Stimulated activated CD4-positive, alpha-beta T cell treated with anti-CD3 and anti-CD28 coated beads, Interleukin-12 subunit alpha, Interleukin-12 subunit beta, amount 100 ng/mL, for 4 hours (primary cell): ENCODE measurements at regions not wholly inside any gene's neighbourhood (a gene's known extent, or its start where the extent isn't known, plus 50 kb on each side); places are given as distances from the start of the nearest gene placed in this dataset.
"Not testable (repeated sequence)": the region's sequence is repeated elsewhere in the genome, so short reads cannot be mapped to it uniquely, and the experiment has no call there.

Experiments
- DNase-seq: peaks from one replicate; pipeline ENCODE4 v3.0.0-alpha.2; 2020

DNA sequence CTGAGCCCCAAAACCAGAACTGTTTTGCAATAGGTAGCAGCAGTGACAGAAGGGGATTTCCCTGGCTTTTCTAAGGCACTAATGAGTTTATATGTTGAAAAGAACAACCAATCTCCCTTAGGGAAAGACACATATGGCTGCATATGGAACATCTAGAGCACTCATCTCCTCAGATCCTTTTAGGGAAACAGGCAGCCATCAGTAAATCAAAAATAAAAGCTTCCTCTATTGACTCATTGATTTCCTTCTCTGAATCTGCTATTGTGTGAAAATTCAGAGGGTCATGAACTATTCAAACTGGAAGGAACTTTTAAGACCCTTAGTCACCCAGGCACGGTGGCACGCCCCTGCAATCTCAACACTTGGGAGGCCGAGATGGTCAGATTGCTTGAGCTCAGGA, 110.9 kb upstream of the NANOS1 start:
- no peak for DNase-seq

DNA sequence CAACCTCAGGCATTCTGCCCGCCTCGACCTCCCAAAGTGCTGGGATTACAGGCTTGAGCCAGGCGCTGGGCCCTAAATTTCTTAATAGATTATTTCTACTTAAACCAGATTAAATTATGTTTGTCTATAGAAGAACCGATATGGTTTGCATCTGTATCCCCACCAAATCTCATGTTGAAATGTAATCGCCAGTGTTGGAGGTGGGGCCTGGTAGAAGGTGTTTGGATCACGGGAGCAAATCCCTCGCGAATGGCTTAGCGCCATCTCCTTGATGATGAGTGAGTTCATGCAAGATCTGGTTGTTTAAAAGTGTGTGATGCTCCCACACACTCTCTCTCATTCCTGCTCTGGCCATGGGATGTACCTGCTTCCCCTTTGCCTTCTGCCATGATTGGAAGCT, 109.3 kb upstream of the NANOS1 start:
- no peak for DNase-seq

DNA sequence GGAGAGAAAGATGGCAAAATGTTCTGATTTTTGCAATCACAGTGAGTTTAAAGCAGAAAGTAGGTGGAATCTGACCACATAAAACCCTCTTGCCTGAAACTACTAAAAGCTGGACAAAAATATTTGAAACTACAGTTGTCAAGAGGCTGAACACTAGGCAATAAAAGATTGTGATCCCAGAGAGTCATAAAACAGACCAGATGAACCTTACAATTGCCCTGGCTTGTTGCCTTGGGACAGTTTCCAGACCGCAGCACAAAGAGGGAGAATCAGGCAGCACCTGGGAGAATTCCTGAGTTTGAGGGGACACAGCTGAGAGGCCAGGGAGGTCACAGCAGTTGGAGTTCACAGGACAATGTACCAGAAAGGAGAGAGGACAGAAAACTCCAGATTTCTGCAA, 107.3 kb upstream of the NANOS1 start:
- DNase-seq = no peak

DNA sequence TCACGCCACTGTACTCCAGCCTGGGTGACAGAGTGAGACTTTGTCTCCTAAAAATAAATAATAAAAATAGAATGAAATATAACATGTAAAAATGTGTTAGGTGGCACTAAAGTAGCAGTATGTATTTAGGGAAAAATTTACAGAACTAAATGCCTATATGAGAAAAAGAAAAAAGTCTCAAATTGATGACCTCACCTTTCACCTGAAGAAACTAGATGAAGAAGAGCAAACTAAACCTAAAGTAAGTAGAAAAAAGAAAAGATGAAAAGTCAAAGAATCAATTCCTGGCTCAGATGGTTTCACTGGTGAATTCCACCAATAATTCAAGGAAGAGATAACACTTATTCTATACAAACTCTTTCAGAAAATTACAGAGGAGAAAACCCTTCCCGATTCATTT, 106.5 kb upstream of the NANOS1 start:
- no peak for DNase-seq

DNA sequence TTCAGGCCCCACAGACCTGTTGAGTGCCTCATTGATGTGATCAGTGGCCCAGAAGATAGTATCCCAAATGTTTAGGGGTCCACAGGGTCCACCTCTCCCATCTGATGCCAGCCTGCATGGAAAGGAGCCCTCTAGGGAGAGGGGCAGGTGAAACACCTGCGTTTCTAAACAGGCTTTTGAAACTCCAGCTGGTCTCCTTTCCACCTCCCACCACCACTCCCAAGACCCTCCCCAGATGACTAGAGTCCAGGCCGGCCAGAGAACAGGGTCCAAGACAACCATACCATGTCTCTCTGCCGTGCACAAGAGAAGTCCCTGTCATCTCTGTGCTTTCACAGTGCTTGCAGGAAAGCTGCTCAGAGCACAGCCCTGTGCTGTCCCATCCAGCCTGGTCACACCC, 105.0 kb upstream of the NANOS1 start:
- DNase-seq = no peak

DNA sequence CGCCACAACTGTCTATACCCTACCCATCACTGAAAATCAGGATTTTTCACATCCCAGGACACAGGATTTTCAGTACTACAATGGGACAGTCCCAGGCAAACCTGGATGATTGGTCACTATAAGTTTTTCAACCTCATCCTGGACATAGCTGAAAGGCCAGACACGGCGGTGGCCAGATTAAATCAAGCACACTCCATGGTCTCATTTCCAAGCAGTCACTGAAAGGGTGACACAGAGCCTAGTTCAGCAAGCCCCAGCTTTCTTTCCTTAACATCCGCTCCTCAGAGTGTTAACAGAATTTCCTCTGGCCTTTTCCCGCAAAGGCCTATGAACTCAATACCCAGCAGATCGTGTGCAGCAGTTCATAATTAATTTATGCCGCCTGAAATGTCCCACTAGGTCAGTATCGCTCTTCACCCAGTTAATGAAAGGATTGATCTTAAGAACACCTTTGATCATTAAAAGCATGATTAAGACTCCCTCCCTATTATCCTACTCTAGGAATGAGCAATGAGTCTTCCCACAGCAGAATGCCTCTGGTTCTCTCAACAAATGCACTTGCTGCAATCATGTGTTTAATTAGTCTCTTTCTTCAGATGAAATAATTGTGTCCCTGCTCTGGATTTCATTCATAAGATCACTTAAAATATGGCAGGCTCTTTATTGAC, 104.0 kb upstream of the NANOS1 start:
- no peak for DNase-seq

DNA sequence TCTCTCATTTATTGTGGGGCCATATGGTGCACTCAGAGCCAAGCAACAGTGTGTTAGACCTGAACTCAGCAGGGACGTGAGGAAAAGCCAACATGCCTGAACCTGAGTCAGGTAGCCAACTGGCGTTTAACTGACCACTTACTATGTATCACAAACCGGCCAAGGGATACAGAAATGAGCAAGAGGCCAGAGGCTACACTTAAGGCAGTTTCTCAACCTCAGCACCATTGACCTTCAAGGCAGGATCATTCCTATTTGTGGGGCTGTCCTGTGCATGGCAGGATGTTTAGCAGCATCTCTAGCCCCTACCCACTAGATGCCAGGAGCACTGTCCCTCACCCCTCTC, 103.5 kb upstream of the NANOS1 start:
- DNase-seq = no peak

DNA sequence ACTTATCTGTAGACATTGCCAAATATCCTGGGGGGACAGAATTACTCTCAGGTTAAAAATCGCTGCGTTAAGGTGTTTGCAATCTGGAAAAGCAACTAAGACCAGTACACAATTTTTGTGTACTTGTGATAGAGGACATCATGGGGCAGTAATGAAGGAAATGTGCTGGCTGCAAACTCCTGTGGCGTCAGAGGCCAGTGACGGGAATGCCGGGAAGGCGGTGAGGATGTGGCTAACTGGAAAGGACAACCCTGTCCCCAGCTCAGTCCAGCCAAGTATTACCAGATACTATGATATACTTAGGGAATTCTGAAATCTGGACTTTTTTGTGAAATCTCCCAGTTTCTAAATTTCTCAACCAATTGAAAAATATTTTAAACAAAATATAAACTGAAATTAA, 103.1 kb upstream of the NANOS1 start:
- no peak for DNase-seq

DNA sequence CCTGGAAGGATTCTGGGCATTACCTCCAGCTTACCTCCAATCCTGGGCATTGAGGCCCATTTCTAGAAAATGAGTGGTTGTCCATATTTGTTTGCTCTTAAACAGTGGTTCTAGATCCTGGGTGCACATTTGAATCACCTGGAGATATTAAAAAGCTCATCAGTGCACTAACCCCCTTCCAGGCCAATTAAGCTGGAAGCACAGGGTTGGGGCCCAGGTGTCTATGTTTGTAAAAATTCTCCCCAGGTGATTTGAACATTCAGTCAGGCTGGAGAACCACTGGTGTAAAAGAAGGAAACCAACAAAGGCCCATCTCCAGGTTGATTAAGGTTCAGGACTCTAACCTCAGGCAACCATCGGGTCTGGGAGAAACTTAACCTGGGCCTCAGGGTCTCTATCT, 102.6 kb upstream of the NANOS1 start:
- DNase-seq = no peak

DNA sequence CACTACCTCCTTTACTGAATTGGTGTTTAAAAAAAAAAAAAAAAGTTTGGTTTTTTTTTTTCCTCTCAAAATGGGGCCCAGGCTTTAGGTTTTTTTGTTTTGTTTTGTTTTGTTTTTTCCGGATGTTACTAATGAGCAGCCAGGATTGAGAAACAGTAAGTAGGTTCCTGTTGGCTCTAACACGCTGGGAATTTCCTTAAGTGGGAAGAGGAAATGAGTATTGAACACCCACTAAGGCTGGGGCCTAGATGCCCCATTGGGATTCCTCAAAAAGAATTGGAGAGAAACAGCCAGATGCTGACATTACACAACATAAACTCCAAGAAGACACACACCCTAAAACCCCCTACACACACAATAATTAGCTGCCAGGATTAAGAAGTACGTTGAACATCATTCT, 102.2 kb upstream of the NANOS1 start:
- DNase-seq = no peak

DNA sequence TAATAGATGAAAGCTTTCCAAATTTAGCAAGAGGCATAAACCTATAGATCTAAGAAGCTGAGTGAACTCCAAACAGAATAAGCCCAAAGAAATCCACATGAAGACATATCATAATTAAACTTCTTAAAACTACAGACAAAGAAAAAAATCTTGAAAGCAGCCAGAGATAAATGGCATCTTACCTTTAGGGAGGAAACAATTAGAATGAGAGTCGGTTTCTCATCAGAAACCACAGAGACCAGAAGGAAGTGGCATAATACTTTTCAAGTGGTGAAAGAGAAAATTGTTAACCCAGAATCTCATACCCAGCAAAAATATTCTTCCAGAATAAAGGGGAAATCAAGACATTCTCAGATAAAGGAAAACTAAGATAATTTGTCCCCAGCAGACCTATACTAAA, 98.9 kb upstream of the NANOS1 start:
- DNase-seq = no peak

DNA sequence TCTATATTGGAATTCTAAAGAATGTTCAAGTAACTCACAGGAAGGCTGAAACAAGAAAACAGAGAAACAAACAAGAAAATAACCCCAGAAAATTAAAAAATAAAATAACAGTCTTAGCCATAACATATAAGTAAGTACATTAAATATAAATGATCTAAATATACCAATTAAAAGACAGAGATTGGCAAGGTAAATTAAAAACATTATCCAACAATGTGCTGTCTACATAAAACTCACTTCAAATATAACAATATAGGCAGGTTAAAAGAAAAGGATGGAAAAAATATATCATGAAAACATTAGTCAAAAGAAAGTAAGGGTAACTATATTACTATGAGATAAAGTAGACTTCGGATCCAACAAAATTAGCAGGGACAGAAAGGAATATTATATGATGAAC, 98.1 kb upstream of the NANOS1 start:
- no peak for DNase-seq

DNA sequence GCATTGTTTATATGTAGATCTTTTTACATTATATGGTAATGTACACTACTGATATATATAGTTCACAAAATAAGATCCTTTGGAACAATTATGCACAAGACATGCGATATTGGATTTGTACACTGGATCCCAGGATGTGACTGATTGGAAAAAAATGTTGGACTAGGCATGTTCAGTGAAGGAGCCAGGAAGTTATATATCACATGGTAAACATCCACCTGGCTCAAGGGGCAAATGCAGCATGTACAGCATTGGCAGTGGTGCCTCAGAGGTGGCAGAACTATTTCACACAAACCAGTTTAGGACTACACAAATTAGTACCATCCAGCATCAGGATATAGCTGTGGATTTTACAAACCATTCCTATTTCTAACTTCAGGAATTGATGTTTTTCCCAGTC, 97.4 kb upstream of the NANOS1 start:
- not testable (repeated sequence) for DNase-seq

DNA sequence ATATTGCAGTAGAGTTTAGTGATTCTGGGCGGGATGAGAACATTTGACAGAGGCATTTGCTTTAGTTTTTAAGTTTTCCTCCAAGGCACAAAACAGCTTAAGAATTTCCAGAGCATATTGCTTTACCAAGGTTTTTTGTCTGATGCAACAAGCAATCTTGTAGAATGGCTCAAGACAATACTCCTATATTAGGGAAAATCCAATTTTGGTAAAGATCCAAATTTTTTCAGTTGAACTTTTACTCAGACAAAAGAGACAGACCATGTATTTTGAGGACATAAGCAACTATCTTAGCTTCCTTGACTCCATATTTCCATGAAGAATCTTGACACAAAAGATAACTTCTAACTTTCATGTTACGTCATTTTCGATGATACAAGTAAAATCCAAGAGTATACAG, 92.3 kb upstream of the NANOS1 start:
- no peak for DNase-seq

DNA sequence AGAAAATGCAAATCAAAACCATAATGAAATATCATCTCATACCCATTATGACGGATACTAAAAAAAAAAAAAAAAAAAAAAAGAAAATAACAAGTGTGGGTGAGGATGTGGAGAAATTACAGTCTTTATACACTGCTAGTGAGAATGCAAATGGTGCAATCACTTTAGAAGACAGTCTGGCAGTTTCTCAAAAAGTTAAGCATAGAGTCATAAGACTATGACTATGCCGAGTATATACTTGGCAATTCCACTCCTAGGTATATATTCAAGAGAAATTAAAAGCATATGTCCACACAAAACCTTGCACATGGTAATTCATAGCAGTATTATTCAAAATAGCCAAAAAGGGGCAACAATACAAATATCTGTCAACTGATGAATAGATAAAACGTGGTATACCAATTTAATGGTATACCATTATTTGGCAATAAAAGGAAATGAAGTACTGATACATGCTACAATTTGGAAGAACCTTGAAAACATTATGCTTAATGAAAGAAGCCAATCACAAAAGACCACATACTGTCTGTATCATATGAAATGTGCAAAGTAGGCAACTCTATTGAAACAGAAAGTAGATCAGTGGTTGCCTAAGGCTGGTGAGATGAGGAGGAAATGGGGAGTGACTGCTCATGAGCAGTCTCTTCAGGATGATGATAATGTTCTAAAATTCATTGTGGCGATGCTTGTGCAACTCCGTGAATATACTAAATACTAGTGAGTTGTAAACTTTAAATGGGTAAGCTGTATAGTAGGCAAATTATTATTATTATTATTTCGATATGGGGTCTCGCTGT, 90.1 kb upstream of the NANOS1 start:
- no peak for DNase-seq

DNA sequence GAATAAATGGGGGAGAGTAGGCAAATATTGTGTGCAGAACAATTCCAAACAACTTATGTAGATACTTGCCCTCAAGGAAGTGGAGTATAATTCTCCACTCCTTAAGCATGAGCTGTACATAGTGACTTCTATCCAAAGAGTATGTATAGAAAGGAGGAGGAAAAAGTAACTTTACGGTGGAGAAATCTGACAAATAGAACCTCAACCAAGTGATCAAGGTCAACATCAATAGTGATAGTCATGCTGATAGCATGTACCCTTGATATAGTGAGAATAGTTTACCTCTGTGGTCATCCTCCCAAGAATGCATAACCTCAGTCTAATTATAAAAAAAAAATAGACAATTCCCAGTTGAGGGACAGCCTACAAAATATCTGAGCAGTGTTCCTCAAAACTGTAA, 89.1 kb upstream of the NANOS1 start:
- DNase-seq = no peak

DNA sequence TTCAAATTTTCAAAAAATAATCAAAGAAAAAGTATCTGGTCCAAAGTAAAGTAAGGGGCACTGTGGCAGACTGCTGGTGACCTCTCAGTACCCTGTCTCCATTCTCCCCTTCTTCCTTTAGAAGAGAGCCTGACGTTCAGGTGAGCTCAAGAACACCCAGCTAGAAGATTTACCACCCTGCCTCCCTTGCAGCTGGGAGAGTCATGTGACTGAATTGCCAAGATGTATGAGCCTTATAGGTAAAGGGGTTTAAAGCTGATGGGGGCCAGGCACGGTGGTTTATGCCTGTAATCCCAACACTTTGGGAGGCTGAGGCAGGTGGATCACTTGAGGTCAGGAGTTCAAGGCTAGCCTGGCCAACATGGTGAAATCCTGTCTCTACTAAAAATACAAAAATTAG, 86.3 kb upstream of the NANOS1 start:
- no peak for DNase-seq

DNA sequence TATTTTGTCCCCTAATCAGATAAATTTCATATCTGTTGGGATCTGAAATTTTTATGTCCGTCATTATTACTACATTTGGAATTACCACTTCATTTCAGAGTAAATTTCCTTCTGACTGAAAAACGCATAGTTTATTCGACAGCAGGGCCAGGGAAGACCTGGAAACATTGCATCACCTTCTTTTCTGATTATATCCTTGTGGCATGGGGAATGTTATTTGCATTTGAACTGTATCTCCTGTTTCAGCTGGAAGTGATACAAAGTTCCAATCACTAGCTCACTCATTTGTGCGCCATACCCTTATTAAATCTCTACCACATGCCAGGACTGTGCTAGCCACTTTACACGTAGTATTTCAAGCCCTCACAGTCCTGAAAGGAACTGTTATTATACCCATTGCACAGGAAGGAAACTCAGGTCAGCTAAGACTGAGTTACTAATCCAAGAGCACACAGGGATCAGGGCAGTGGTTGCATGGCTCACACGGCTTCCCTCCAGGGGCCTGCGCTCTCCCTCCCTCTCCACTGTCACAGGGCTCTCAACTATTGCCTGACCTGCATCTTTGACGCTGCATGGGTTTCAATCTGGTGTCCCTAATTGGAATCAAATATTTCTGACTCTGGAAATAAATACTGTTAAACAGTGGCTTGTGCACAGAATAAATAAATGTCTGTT, 84.4 kb upstream of the NANOS1 start:
- DNase-seq = no peak

DNA sequence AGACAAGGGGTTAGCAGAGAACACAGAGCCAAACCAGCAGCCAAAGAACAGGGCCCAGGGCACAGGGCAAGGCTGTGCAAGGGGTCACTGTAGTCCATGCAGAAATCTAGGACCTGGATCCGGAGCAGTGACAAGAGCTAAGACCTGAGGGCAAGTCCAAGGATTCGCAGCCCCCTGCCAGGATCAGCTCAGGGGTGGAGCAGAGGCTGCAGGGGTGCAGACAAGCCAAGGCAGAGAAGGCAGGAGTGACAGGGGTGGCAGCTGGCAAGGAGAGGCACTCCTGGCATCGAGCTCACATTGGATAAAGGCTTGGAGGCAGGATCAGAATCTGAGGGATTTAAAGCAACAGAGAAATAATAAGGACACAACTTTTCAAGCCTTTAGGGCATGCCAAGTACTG, 80.7 kb upstream of the NANOS1 start:
- DNase-seq = no peak

DNA sequence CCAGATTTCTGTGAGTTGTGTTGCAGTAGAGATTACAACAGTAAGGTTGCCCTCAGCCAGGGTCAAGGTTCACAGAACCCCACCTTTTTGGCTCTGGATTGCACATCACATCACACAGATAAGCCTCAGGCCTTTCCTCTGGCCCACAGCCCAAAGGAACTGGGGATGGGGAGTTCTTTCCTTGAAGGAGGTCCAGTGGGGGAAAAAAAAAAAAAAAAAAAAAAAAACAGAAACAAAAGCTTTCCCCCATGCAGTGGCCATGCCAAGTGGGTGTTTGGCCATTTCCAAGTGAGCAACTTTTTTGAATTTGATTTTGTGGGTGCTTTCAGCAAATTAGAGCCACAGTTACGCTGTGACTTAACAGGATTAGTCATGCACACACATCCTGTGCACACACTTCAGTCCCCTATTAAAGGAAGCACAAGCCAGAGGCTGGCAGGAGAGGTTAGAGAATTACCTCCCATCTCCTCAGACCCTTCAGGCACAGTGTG, 79.3 kb upstream of the NANOS1 start:
- no peak for DNase-seq

DNA sequence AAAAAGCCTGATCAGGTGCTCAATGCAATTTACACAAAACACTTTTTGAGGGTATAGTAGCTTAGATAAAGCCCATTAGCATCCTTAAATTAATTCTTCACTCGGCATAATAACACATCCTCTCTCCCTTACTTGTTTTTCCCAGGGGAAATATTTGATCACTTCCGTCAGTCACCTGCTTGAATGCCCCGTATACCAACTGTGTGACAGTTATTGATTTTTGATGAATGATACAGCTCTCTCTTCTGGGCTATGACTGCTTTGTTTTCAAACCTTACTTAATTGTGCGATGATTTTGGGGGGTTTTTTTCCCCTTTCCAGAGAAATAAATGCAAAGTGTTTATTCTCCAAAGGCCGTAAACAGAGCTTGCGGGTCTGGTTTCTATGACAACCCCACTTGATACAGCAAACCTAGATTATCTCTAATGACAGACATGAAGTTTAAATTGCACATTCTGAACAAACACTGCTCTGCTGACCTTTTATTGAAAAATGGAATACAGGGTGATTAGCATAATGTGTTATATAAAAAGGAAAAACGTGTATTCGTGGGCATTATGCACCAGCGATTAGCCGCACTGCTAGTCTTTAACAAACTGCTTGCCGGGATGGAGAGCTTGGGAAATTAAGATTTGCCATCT, 78.4 kb upstream of the NANOS1 start:
- no peak for DNase-seq

DNA sequence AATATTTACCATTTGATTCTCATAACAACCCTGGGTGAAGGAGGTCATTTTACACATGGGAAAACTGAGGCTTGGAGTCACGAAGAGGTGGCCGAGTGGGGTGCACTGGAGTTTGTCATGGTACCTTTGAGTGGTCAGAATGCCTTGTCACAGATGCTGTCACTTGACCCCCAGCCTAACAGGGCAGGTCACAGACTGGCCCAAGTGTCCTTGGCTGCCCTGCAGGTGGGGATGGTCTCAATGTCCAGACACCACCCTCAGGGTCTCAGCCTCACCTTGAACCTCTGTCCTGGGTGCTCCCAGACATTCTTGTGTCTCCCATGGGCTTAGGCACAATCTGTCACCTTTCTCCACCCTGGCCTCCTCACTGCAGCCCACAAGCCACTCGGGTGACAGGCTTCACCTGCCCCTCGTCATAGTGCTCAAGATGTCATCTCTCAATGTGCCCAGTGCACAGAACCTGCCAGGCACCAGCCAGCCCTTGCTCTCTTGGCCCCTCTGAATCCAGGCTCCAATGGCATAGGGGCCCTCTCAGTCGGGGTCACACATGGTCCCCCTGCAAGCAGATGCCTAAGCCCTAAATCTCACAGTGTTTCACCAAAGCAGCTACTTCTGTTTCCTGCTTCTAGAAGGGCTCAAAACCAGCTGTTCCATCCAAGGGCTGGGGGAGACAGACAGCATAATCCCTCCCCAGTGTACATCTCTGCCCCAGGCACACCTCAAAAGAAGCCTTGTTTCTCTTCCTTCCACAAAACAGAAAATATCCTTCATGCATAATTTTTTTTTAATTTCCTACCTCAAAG, 76.8 kb upstream of the NANOS1 start:
- no peak for DNase-seq
